ENCODE measurements at regions not wholly inside any gene's neighbourhood (a gene's known extent, or its start where the extent isn't known, plus 50 kb on each side); places are given as distances from the start of the nearest gene placed in this dataset.
"Not testable (repeated sequence)": the region's sequence is repeated elsewhere in the genome, so short reads cannot be mapped to it uniquely, and the experiment has no call there.

DNA sequence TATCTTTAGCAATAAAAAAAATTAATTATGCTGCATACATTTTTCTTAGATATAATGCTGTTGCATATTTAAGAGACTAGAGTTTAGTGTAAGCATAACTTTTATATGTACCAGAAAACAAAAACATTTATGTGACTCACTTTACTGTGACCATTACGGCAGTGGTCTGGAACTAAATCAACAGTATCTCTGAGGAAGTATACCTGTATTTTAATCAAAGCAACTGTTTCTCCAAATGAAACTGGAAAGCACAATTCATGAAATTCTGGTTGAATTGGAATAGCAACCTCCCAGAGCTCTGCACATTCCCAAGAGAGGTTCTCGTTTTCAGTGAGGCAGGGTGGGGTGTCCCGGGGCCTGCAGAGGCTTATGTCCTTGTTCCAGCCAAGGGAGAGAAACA, 112.2 kb upstream of the TACR1 start:
- H3K9me3 Mint-ChIP-seq = no peaks in the 10 kb centered on the region

GRCh38 chr2:75310876-75311275, 111.6 kb upstream of the TACR1 start:
- no peaks in the 10 kb centered on the region for H3K36me3 Mint-ChIP-seq (ENCODE audit: low read depth)

More for the DNA sequence above, 112.2 kb upstream of the TACR1 start:
- CTCF ChIA-PET = no interaction called here
- H3K27ac Mint-ChIP-seq = no peak overlapping the region
- H3K4me1 Mint-ChIP-seq = no peaks in the 10 kb centered on the region
- H3K4me3 Mint-ChIP-seq = no peak overlapping the region
- DNase-seq = no peak
- no peaks in the 10 kb centered on the region for H3K27me3 Mint-ChIP-seq
- POLR2A ChIA-PET = no interaction called here
- H3K36me3 Mint-ChIP-seq (ENCODE audit: low read depth) = no peaks in the 10 kb centered on the region

DNA sequence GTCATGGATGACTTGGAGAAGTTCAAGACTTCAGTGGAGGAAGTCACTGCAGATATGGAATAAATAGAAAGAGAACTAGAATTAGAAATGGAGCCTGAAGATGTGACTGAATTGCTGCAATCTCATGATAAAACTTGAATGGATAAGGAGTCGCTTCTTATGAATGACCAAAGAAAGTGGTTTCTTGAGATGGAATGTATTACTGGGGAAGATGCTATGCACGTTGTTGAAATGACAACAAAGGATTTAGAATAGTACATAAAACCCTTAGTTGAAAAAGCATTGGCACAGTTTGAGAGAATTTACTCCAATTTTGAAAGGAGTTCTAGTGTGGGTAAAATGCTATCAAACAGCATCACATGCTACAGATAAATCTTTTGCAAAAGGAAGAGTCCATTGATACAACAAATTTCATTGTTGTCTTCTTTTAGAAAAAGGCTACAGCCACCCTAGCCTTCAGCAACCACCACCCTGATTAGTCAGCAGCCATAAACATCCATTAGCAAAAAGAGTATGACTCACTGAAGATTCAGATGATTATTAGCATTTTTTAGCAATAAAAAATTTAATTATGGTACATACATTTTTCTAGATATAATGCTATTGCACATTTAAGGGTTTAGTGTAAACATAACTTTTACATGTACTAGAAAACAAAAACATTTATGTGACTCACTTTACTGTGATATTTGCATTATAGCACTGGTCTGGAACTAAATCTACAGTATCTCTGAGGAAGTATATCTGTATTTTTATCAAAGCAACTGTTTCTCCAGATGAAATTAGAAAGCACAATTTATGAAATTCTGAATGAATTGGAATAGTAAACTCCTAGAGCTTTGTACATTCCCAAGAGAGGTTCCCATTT, 110.5 kb upstream of the TACR1 start:
- H3K27me3 Mint-ChIP-seq = no peaks in the 10 kb centered on the region
- H3K4me3 Mint-ChIP-seq = no peak overlapping the region
- CTCF ChIA-PET = no interaction called here
- no peaks in the 10 kb centered on the region for H3K4me1 Mint-ChIP-seq
- POLR2A ChIA-PET = no interaction called here
- H3K36me3 Mint-ChIP-seq (ENCODE audit: low read depth) = no peaks in the 10 kb centered on the region
- no peaks in the 10 kb centered on the region for H3K9me3 Mint-ChIP-seq
- no peak overlapping the region for H3K27ac Mint-ChIP-seq
- DNase-seq = no peak

More at GRCh38 chr2:75310876-75311275, 111.6 kb upstream of the TACR1 start:
- ChIA-PET CTCF (no interaction called here), POLR2A (no interaction called here)
- Mint-ChIP-seq H3K27me3 (no peaks in the 10 kb centered on the region), H3K4me1 (no peaks in the 10 kb centered on the region), H3K27ac (no peak overlapping the region), H3K9me3 (no peaks in the 10 kb centered on the region), H3K4me3 (no peak overlapping the region)
- DNase-seq = no peak

GRCh38 chr2:75303227-75303626, 103.9 kb upstream of the TACR1 start:
- no peak for DNase-seq
- Mint-ChIP-seq H3K27ac (no peak overlapping the region), H3K4me1 (no peaks in the 10 kb centered on the region)

GRCh38 chr2:75294362-75294761, 95.0 kb upstream of the TACR1 start:
- no peak overlapping the region for H3K27ac Mint-ChIP-seq
- no peaks in the 10 kb centered on the region for H3K4me1 Mint-ChIP-seq
- H3K27me3 Mint-ChIP-seq = no peaks in the 10 kb centered on the region
- no peak for DNase-seq
- ChIA-PET CTCF (no interaction called here), POLR2A (no interaction called here)
- no peak overlapping the region for H3K4me3 Mint-ChIP-seq
- no peaks in the 10 kb centered on the region for H3K36me3 Mint-ChIP-seq (ENCODE audit: low read depth)
- H3K9me3 Mint-ChIP-seq = no peaks in the 10 kb centered on the region

More at GRCh38 chr2:75303227-75303626, 103.9 kb upstream of the TACR1 start:
- CTCF ChIA-PET = no interaction called here
- Mint-ChIP-seq H3K36me3 (ENCODE audit: low read depth) (no peaks in the 10 kb centered on the region), H3K27me3 (no peaks in the 10 kb centered on the region), H3K9me3 (peaks cover 5% of the 10 kb centered on the region), H3K4me3 (no peak overlapping the region)
- POLR2A ChIA-PET = no interaction called here

DNA sequence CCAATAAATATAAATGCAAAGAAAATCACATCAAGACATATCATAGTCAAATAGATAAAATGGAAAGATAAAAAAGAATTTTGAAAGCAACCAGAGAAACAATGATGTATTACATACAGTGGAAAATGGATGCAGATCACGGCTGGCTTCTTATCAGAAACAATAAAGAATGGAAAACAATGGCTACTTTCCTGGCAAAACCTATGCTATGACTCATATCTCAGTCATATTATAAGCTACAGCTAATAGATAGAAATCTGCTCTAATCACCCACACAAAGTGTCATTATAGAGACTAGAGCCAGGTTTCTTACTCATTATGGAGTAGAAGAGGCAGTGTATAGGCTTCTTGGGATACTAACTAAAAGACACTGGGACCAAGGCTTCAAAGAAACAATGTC, 93.5 kb upstream of the TACR1 start:
- ChIA-PET POLR2A (no interaction called here), CTCF (no interaction called here)
- Mint-ChIP-seq H3K4me3 (no peak overlapping the region), H3K27ac (no peak overlapping the region), H3K9me3 (no peaks in the 10 kb centered on the region), H3K27me3 (no peaks in the 10 kb centered on the region), H3K4me1 (peaks cover 2% of the 10 kb centered on the region), H3K36me3 (ENCODE audit: low read depth) (no peaks in the 10 kb centered on the region)
- no peak for DNase-seq

- DNase-seq = no peak
- ChIA-PET POLR2A (no interaction called here), CTCF (no interaction called here)
- H3K4me3 Mint-ChIP-seq = no peak overlapping the region
- peaks cover 5% of the 10 kb centered on the region for H3K4me1 Mint-ChIP-seq
- H3K36me3 Mint-ChIP-seq (ENCODE audit: low read depth) = no peaks in the 10 kb centered on the region
- H3K9me3 Mint-ChIP-seq = no peaks in the 10 kb centered on the region
- H3K27ac Mint-ChIP-seq = no peak overlapping the region
- no peaks in the 10 kb centered on the region for H3K27me3 Mint-ChIP-seq
Measured at GRCh38 chr2:75290600-75291150, 91.4 kb upstream of the TACR1 start.

DNA sequence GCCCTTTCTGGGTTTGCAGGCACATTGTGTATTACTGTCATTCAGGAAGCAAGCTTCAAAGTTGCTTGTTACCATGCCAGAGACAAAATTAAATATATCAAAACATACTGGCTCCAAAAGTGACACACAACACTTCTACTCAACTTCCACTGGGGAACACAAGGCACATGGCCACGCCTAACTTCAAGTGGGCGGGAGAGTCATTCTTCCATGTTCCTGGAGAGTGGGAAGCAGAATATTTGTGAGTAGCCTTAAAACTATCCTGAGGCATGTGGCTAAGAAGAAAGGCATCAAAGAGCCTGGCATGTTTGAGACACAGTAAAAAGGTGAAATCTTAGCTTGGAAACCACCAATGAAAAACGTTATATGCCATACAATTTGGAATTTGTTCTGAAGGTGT, 90.5 kb upstream of the TACR1 start:
- H3K4me3 Mint-ChIP-seq = no peak overlapping the region
- no peaks in the 10 kb centered on the region for H3K27me3 Mint-ChIP-seq
- ChIA-PET CTCF (no interaction called here), POLR2A (no interaction called here)
- peaks cover 5% of the 10 kb centered on the region for H3K4me1 Mint-ChIP-seq
- H3K27ac Mint-ChIP-seq = no peak overlapping the region
- no peaks in the 10 kb centered on the region for H3K9me3 Mint-ChIP-seq
- H3K36me3 Mint-ChIP-seq (ENCODE audit: low read depth) = no peaks in the 10 kb centered on the region
- DNase-seq = no peak

- H3K27ac Mint-ChIP-seq; CTCF ChIA-PET; H3K9me3 Mint-ChIP-seq; POLR2A ChIA-PET; DNase-seq; H3K36me3 Mint-ChIP-seq (ENCODE audit: low read depth); H3K4me1 Mint-ChIP-seq; H3K4me3 Mint-ChIP-seq; H3K27me3 Mint-ChIP-seq: not testable (repeated sequence)
Measured at GRCh38 chr2:75289178-75289577, 89.9 kb upstream of the TACR1 start.

GRCh38 chr2:75288760-75289159, 89.4 kb upstream of the TACR1 start:
- ChIA-PET CTCF (interaction anchor here (1.0 to 1.1 kb wide), 2 partner anchors 9 to 17 kb away, joined by 3 read pairs; no protein-coding TSS in a partner anchor), POLR2A (no interaction called here)
- no peak for DNase-seq
- H3K27me3 Mint-ChIP-seq = no peaks in the 10 kb centered on the region
- no peak overlapping the region for H3K27ac Mint-ChIP-seq
- H3K36me3 Mint-ChIP-seq (ENCODE audit: low read depth) = no peaks in the 10 kb centered on the region
- peaks cover 5% of the 10 kb centered on the region for H3K4me1 Mint-ChIP-seq
- no peak overlapping the region for H3K4me3 Mint-ChIP-seq
- H3K9me3 Mint-ChIP-seq = no peaks in the 10 kb centered on the region

GRCh38 chr2:75287624-75288316, 88.5 kb upstream of the TACR1 start:
- no peak overlapping the region for H3K27ac Mint-ChIP-seq

DNA sequence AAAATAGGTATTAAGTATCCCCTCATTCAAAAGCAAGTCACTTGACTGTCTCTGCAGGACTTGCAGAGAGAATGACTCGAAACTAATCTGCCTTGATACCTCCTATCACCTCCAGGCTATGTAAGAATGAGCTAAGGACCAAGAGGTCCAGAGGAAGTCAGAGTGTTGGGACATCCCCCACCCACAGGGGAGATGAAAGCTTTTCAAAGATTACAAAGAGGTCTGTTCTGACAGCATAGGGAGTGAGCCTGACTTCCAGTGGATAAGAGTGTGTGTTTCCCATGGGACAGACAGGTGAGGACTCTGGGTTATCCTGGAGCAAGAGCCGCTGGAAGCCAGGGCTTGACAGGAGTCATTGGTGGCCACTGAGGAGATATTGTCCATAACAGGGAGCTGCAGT, 85.0 kb upstream of the TACR1 start:
- CTCF ChIA-PET = no interaction called here
- no peak for DNase-seq
- Mint-ChIP-seq H3K9me3 (peaks cover 2% of the 10 kb centered on the region), H3K27me3 (no peaks in the 10 kb centered on the region), H3K27ac (no peak overlapping the region), H3K36me3 (ENCODE audit: low read depth) (no peaks in the 10 kb centered on the region), H3K4me1 (peaks cover 5% of the 10 kb centered on the region), H3K4me3 (no peak overlapping the region)
- POLR2A ChIA-PET = no interaction called here

More at GRCh38 chr2:75287624-75288316, 88.5 kb upstream of the TACR1 start:
- H3K36me3 Mint-ChIP-seq (ENCODE audit: low read depth) = no peaks in the 10 kb centered on the region
- H3K4me3 Mint-ChIP-seq = no peak overlapping the region
- POLR2A ChIA-PET = no interaction called here
- H3K9me3 Mint-ChIP-seq = no peaks in the 10 kb centered on the region
- peaks cover 5% of the 10 kb centered on the region for H3K4me1 Mint-ChIP-seq
- CTCF ChIA-PET = interaction anchor here (1.0 to 1.1 kb wide), 2 partner anchors 10 to 18 kb away, joined by 3 read pairs; no protein-coding TSS in a partner anchor
- no peaks in the 10 kb centered on the region for H3K27me3 Mint-ChIP-seq
- no peak for DNase-seq

DNA sequence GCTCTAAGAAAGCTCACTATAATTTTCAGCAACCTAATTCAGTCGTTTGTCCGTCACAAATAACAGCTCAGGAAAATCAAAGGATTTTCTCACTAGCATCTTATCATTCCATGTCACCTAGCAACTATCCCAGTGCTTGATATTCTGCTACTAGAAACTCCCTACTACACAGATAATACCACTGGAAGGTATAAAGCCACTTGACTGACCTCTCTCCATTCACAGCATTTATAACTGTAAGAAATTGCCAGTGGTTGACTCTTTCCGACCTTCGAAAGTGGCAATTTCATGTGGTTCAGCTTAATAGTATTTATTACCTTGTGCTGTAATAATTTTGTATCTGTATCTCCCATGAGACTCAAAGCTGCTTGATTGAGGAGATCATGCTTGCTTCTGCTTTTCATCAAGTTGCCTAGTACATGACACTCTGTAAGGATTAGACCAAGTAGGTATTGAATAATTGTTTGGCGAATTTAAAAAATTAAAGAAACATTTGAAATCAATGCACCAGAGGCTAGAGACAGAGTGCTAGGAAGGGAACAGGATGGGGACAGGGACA, 79.6 kb upstream of the TACR1 start:
- no peaks in the 10 kb centered on the region for H3K4me1 Mint-ChIP-seq
- no peak overlapping the region for H3K27ac Mint-ChIP-seq
- H3K4me3 Mint-ChIP-seq = no peak overlapping the region
- no peak for DNase-seq
- H3K36me3 Mint-ChIP-seq (ENCODE audit: low read depth) = no peaks in the 10 kb centered on the region
- CTCF ChIA-PET = no interaction called here
- no peaks in the 10 kb centered on the region for H3K27me3 Mint-ChIP-seq
- H3K9me3 Mint-ChIP-seq = peaks cover 2% of the 10 kb centered on the region
- POLR2A ChIA-PET = no interaction called here
